Effector memory CD8-positive, alpha-beta T cell (primary cell): ENCODE measurements at regions not wholly inside any gene's neighbourhood (a gene's known extent, or its start where the extent isn't known, plus 50 kb on each side); places are given as distances from the start of the nearest gene placed in this dataset.

Experiments used
- ATAC-seq: fragments of 150-1000 bp; cut with Tn5 transposase; replicated peaks from 2 replicates; pipeline ENCODE4 v1.10.0; 2021; ENCODE audit warnings: mild to moderate bottlenecking, moderate library complexity
- DNase-seq, 3 experiments: peaks; one replicate each; pipeline ENCODE4 v3.0.0; 2021
- H3K27ac Mint-ChIP-seq, 2 donors: one replicate each; pipeline ENCODE4 v1.8.0; 2022; ENCODE audit warnings: mild to moderate bottlenecking in 2 of 2, mixed read lengths in 2 of 2, moderate library complexity in 2 of 2
- H3K27me3 Mint-ChIP-seq, 2 donors: one replicate each; pipeline ENCODE4 v1.8.0; 2022; ENCODE audit warnings: mixed read lengths in 2 of 2
- H3K36me3 Mint-ChIP-seq: one replicate; pipeline ENCODE4 v1.8.0; 2022; ENCODE audit warnings: mild to moderate bottlenecking, moderate library complexity, mixed read lengths; ENCODE audit not compliant: insufficient read depth
- H3K4me1 Mint-ChIP-seq, 2 donors: one replicate each; pipeline ENCODE4 v1.8.0; 2022; ENCODE audit warnings: low read depth in 2 of 2, mixed read lengths in 2 of 2
- H3K4me3 Mint-ChIP-seq, 2 donors: one replicate each; pipeline ENCODE4 v1.8.0; 2022; ENCODE audit warnings: mild to moderate bottlenecking in 2 of 2, mixed read lengths in 2 of 2, moderate library complexity in 2 of 2
- H3K9me3 Mint-ChIP-seq, 2 donors: one replicate each; pipeline ENCODE4 v1.8.0; 2022; ENCODE audit warnings: mixed read lengths in 2 of 2

DNA sequence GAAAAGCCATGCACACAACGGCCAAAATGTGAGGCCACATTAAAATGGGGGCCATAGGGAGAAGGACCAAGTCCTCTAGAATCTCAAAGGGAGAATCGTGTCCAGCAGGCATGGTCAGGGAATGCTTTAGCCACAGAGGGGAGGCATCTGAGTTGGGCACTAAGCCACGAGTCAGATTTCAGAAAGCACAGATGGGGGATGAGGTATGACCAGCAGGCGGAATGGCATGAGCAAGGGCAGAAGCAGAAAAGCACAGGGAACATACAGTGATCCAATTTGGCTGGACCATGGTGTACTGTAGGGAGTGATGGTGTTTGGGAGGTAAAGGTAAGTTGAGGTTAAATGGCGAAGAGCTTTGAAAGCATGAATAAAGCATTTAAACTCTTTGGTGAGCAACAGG is 214.6 kb downstream of the TLE1 start:
- Mint-ChIP-seq H3K27ac (no peak overlapping the region), H3K27me3 (no peaks in the 10 kb centered on the region), H3K36me3 (no peaks in the 10 kb centered on the region), H3K4me3 (no peak overlapping the region), H3K9me3 (peaks cover 5 to 7% of the 10 kb centered on the region in 2 donors), H3K4me1 (no peaks in the 10 kb centered on the region)
- DNase-seq: no peak
- no peak for ATAC-seq

DNA sequence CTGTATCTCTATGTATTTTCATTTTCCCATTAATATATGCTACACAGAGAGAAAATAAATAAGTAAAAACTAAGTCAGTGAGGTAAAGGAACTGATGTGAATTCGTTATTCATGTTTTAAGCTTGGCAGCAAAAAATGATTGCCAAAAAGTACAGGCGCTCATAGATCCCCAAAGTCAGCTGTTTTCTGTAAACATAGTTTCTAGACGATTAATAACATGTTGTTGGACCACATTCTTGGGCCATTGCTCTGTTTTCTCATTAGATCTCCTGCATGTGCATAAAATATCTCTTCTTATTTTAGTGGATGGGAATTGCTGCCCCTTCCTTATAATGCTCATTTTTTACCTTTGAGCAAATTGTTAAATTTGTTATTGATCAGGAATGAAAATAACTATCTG is 215.2 kb downstream of the TLE1 start:
- Mint-ChIP-seq H3K4me3 (no peak overlapping the region), H3K4me1 (no peaks in the 10 kb centered on the region), H3K9me3 (peaks cover 7 to 10% of the 10 kb centered on the region in 2 donors), H3K27me3 (no peaks in the 10 kb centered on the region), H3K27ac (no peak overlapping the region), H3K36me3 (no peaks in the 10 kb centered on the region)
- no peak for DNase-seq
- ATAC-seq: no peak

DNA sequence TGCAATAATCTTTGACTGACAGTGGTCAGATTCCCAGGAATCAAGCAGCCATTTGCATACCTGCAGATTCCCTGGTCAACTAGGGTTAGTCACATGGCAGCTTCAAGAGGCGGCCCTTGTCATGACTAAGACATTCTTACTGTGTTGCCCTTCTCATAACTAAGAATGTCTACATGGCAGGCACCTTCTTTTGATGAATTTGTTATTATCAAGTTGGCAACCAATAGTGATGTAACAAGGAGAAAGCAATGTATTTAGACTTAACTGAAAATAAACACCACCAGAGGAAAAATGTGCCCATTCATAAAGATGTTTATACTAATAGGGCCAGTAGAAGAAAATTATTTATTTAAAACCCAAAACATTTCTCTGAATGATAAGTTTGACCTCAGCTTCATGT is 215.6 kb downstream of the TLE1 start:
- Mint-ChIP-seq H3K9me3 (peaks cover 7 to 10% of the 10 kb centered on the region in 2 donors), H3K36me3 (no peaks in the 10 kb centered on the region), H3K27me3 (no peaks in the 10 kb centered on the region), H3K27ac (no peak overlapping the region), H3K4me3 (no peak overlapping the region), H3K4me1 (no peaks in the 10 kb centered on the region)
- ATAC-seq (no peak), DNase-seq (no peak)

DNA sequence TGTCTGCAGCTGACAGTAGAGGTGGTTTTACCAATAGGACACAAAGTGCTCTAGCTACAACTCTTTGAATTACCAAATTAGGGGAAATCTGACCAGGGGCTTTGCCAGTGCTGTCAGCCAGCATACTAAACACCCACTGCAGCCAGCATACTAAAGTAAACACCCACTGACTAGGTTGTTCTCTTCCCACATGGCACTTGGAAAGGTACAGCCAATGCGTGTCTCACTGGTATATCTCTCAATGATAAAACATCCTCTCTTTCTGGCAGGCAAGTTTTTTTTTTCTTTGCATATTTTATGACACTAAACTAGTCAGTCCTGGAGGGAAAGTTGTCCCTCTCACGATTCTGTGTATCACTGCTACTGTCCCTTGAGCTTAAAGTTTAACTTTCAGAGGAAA is 216.1 kb downstream of the TLE1 start:
- Mint-ChIP-seq H3K36me3 (no peaks in the 10 kb centered on the region), H3K27me3 (no peaks in the 10 kb centered on the region), H3K4me1 (no peaks in the 10 kb centered on the region), H3K4me3 (no peak overlapping the region), H3K27ac (no peak overlapping the region), H3K9me3 (peaks cover 7 to 10% of the 10 kb centered on the region in 2 donors)
- ATAC-seq (no peak), DNase-seq (no peak)

DNA sequence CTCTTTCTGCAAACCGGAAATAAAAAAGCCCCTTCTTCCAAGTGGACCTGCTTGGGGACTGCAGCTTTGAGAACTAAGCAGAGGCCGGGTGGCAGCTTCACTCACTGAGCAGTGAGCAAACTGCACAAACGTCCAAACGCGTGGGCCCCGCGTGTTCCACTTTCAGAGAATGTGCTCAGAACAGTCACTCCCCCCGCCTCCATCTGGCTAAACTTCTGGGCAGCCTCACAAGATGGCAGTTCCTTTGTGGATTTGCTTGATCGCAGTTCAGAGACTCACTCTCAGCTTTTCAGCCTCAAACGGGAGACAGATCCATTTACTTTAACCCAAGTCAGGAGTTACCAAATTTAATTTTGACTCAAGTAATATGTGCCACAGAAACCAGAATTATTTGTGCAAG is 216.6 kb downstream of the TLE1 start:
- H3K9me3 Mint-ChIP-seq: peaks cover 7 to 10% of the 10 kb centered on the region in 2 donors
- ATAC-seq (no peak), DNase-seq (no peak)
- H3K4me1 Mint-ChIP-seq: no peaks in the 10 kb centered on the region
- no peak overlapping the region for H3K27ac Mint-ChIP-seq
- H3K36me3 Mint-ChIP-seq: no peaks in the 10 kb centered on the region
- H3K27me3 Mint-ChIP-seq: no peaks in the 10 kb centered on the region
- H3K4me3 Mint-ChIP-seq: no peak overlapping the region

DNA sequence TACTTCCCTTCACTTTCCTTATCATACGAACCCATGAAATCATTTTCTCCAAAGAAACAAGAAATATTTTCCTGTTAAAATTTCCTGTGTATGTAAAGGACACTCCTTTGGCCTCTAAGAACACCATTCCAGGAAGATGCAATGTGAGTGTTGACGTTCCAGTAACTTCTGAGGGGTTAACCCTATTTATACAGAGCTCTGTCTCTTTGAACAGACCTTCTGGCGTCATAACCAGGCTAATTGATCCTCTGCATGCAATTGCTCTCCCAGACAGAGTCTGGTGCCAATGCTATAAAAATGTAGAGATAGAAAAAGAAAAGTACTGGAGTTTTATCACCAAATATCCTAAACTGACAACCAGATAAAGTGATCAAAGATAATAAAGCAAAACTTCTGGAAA is 218.5 kb downstream of the TLE1 start:
- no peak for ATAC-seq
- H3K27me3 Mint-ChIP-seq: no peaks in the 10 kb centered on the region
- H3K4me3 Mint-ChIP-seq: no peak overlapping the region

DNA sequence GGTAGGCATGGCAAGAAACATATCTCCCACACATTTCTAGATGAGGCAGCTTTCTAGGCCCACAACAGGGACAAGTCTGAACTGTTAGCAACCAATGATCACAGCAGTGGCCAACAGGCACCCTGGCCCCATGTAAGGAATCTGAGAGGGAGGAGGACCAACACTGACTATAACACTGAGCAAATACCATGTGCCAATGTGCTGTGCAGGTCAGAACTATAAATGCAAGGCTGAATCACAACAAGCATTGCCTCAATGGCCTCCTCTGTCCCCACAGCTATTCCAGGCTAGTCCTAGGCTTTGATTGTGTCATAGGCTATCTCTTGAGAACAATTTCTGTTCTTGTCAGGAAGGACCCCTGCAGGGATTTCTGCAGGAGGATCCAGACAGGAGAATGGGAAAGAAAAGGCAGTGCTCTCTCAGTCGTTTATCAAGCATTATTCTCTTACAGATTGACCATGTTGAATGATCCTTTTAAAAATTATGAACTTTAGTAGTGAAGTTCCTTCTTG is 221.2 kb downstream of the TLE1 start:
- Mint-ChIP-seq H3K9me3 (peaks cover 0 to 10% of the 10 kb centered on the region in 2 donors), H3K27ac (no peak overlapping the region), H3K4me3 (no peak overlapping the region), H3K4me1 (no peaks in the 10 kb centered on the region), H3K36me3 (no peaks in the 10 kb centered on the region), H3K27me3 (no peaks in the 10 kb centered on the region)
- ATAC-seq: no peak
- DNase-seq: no peak

More for the DNA sequence above, 218.5 kb downstream of the TLE1 start:
- no peaks in the 10 kb centered on the region for H3K4me1 Mint-ChIP-seq
- no peaks in the 10 kb centered on the region for H3K36me3 Mint-ChIP-seq
- DNase-seq: no peak
- peaks cover 7 to 10% of the 10 kb centered on the region in 2 donors for H3K9me3 Mint-ChIP-seq
- no peak overlapping the region for H3K27ac Mint-ChIP-seq

DNA sequence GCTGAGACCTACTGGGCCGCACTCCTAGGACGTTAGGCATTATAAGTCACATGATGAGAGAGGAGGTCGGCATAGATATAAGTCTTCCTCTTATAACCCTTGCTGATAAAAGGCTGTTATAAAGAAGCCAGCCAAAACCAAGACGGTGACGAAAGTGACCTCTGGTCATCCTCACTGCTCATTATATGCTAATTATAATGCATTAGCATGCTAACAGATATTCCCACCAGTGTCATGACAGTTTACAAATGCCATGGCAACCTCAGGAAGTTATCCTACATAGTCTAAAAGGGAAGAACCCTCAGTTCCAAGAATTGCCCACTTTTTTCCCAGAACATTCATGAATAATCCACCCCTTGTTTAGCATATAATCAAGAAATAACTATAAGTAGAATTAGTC is 222.4 kb downstream of the TLE1 start:
- Mint-ChIP-seq H3K27ac (no peak overlapping the region), H3K36me3 (no peaks in the 10 kb centered on the region), H3K4me1 (no peaks in the 10 kb centered on the region), H3K4me3 (no peak overlapping the region), H3K9me3 (peaks cover 0 to 10% of the 10 kb centered on the region in 2 donors), H3K27me3 (no peaks in the 10 kb centered on the region)
- ATAC-seq: no peak
- DNase-seq: no peak

DNA sequence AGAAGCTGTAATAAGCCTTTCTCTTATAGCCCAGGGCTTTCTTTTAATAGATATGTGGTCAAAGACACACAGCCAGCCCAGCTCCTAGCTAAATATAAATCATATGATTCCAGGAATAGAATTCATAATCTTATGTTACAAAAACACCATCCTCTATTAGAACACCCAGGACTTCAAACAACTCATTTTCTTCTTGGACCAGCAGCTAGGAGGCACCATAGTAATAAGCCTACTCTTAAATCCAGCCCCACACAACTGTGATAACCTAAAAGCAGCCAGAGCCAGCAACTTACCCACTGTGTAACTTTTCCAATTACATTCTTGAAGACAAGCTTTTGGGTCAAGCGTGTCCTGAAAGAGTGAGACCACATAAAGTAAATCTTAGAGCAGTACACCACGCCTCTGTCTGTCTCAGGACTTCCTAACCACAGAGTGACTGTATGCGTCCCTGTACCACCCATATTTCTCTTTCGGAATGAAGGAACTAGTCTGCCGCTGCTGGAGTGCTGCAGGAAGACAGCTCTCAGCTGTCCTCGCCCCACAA is 223.8 kb downstream of the TLE1 start:
- H3K27ac Mint-ChIP-seq: no peak overlapping the region
- H3K4me3 Mint-ChIP-seq: no peak overlapping the region
- ATAC-seq (no peak), DNase-seq (no peak)
- H3K27me3 Mint-ChIP-seq: no peaks in the 10 kb centered on the region
- H3K4me1 Mint-ChIP-seq: no peaks in the 10 kb centered on the region
- peaks cover 0 to 10% of the 10 kb centered on the region in 2 donors for H3K9me3 Mint-ChIP-seq
- no peaks in the 10 kb centered on the region for H3K36me3 Mint-ChIP-seq

DNA sequence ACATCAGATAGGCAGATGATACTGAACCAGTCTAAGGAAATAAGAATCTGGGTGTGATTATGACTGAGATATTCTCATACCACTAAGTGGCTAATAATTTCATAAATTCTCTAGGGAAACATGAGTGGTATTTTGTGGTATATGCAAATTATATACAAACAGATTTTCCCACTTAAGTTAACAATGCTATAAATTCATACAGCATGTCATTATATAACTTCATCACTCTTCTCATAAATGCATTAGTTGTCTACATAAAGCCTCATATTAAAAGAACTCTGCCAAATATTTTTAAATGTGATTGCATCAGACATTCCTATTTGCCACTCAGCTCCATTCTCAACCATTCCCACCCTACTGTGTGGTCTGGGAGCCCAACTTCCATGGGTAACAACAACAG is 226.5 kb downstream of the TLE1 start:
- Mint-ChIP-seq H3K4me3 (no peak overlapping the region), H3K36me3 (no peaks in the 10 kb centered on the region), H3K4me1 (no peaks in the 10 kb centered on the region), H3K27ac (no peak overlapping the region), H3K27me3 (no peaks in the 10 kb centered on the region), H3K9me3 (peaks cover 0 to 6% of the 10 kb centered on the region in 2 donors)
- DNase-seq: no peak
- no peak for ATAC-seq

DNA sequence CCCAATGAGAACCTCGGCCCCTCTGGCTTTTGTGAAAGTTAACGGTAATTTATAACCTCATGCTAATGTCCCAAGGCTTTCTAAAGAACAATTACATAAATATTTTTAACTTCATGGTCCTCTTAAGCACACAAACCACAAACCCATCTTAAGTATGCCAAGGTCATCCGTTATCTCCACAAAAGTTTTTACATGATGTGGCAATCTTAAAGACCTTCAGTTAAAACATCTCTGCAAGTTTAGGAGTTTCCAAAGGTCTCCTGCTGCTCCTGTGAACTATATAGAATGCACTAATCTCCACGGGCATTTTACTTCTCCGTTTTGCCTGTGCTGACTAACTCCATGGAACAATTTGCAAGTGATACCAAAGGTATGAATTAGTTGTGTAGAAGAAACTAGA is 228.2 kb downstream of the TLE1 start:
- ATAC-seq: no peak
- no peak overlapping the region for H3K4me3 Mint-ChIP-seq
- DNase-seq: no peak
- no peak overlapping the region for H3K27ac Mint-ChIP-seq
- H3K4me1 Mint-ChIP-seq: no peaks in the 10 kb centered on the region
- H3K36me3 Mint-ChIP-seq: no peaks in the 10 kb centered on the region
- no peaks in the 10 kb centered on the region for H3K27me3 Mint-ChIP-seq
- peaks cover 0 to 6% of the 10 kb centered on the region in 2 donors for H3K9me3 Mint-ChIP-seq

DNA sequence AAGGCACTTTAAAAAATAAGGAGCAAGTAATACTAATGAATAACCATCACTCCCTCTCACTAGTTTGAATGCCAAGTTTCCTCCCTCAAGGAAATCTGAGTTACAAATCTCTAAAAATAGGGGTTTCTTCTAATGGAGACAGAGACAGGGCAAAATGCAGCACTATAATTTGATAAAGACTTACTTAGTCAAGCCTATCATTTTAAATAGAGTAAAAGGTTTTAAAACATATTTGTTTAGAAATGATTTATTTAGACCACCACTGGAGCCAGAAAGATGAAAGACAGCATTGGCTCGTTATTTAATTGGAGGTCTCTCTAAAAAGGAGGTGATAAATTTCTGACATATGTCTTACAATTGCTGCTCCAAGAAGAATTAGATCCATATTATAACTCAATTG is 228.7 kb downstream of the TLE1 start:
- ATAC-seq: no peak
- Mint-ChIP-seq H3K4me3 (no peak overlapping the region), H3K27me3 (no peaks in the 10 kb centered on the region), H3K9me3 (peaks cover 0 to 6% of the 10 kb centered on the region in 2 donors), H3K36me3 (no peaks in the 10 kb centered on the region), H3K27ac (no peak overlapping the region), H3K4me1 (no peaks in the 10 kb centered on the region)
- no peak for DNase-seq

DNA sequence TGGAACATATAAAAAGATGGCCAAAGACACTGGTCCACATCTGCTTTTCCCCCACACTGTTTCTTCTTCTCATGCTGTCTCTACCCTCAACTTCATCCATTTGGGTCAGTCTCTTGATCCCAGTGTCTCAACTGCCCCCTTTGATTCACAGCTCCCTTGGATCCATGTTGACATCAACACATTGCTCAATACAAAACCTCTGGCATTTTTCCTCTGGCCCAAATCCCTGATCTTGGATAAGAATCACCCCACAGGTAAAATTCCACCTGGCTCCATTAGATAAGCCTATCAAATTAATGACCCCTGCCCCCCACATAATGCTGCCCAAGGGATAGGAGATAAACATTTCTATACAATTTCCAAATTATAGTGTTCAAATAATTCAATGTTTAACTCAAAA is 229.8 kb downstream of the TLE1 start:
- H3K36me3 Mint-ChIP-seq: no peaks in the 10 kb centered on the region
- ATAC-seq: no peak
- H3K4me1 Mint-ChIP-seq: no peaks in the 10 kb centered on the region
- H3K27ac Mint-ChIP-seq: no peak overlapping the region
- H3K9me3 Mint-ChIP-seq: peaks cover 0 to 4% of the 10 kb centered on the region in 2 donors
- DNase-seq: no peak
- no peaks in the 10 kb centered on the region for H3K27me3 Mint-ChIP-seq
- no peak overlapping the region for H3K4me3 Mint-ChIP-seq

DNA sequence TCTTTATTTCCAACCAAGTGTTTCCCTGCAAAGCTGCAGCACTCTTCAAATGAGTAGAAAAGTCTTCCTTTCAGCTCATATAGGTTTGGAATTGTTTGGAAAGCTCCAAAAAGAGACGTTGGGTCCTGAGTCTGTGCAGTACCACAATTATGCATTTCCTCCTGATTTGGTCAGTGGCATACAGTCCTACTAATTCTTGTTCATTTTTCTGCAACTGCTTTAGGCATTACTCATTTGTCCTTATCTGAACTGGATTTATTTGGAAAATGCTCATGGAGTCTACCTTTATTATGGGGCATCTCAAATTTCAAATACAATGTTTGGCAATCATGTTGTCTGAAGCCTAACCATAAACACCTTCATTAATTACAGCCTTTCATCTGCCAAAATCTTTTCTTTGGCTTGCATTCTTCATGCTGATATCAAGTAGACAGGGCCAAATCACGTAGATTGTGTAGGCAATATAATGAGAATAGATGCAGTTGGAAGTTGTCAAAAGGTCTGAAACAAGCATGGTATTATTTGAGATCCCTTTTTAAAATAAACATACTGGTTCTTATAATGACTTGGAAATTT is 232.8 kb downstream of the TLE1 start:
- Mint-ChIP-seq H3K9me3 (peaks cover 0 to 2% of the 10 kb centered on the region in 2 donors), H3K4me1 (no peaks in the 10 kb centered on the region), H3K27me3 (no peaks in the 10 kb centered on the region), H3K27ac (no peak overlapping the region), H3K36me3 (no peaks in the 10 kb centered on the region), H3K4me3 (no peak overlapping the region)
- ATAC-seq: no peak
- no peak for DNase-seq
